ENCODE measurements at regions not wholly inside any gene's neighbourhood (a gene's known extent, or its start where the extent isn't known, plus 50 kb on each side); places are given as distances from the start of the nearest gene placed in this dataset.
"Not testable (repeated sequence)": the region's sequence is repeated elsewhere in the genome, so short reads cannot be mapped to it uniquely, and the experiment has no call there.

DNA sequence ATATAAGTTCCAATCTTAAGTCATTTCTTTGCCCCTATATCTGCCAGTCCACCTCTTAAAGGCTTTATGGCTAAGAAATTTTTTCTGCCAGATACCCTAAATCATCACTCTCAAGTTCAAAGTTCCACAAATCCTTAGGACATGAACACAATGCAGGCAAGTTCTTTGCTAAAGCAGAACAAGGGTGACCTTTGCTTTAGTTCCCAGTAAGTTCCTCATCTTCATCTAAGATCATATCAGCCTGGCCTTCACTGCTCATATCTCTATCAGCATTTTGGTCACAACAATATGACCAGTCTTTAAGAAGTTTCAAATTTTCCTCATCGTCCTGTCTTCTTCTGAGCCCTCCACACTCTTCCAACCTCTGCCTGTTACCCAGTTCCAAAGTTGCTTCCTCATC, 402.2 kb upstream of the RUNX1 start:
- no peak for DNase-seq (ENCODE audit: low read depth in 3 of 3, low spot score in 2 of 3)

DNA sequence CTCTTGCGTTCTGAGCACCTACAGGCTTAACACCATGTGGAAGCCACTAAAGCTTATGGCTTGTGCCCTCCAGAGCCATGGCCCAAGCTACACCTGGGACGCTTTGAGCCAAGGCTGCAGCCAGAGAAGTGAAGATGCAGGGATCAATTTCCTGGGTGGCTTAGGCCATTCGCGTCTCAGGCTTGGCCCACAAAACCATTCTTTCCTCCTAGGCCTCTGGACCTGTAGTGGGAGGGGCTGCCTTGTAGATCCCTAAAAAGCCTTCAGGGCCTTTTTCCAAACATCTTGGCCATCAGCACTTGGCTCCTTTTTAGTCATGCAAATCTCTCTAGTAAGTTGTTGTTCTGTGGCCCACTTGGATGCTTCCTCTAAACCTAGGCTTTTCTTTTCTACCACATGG, 401.7 kb upstream of the RUNX1 start:
- DNase-seq (ENCODE audit: low read depth in 3 of 3, low spot score in 2 of 3): no peak

DNA sequence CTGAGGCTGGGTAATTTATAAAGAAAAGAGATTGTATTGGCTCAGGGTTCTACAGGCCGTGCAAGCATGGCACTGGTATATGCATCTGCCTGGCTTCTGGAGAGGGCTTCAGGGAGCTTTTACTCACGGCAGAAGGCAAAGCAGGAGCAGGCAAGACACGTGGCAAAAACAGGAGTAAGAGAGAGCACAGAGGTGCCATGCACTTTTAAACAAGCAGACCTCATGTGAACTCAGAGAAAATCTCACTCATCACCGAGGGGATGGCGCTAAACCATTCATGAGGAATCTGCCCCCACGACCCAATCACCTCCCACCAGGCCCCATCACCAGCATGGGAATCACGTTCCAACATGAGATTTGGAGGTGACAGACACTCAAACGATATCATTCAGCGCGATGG, 400.7 kb upstream of the RUNX1 start:
- DNase-seq (ENCODE audit: low read depth in 3 of 3, low spot score in 2 of 3): no peak

DNA sequence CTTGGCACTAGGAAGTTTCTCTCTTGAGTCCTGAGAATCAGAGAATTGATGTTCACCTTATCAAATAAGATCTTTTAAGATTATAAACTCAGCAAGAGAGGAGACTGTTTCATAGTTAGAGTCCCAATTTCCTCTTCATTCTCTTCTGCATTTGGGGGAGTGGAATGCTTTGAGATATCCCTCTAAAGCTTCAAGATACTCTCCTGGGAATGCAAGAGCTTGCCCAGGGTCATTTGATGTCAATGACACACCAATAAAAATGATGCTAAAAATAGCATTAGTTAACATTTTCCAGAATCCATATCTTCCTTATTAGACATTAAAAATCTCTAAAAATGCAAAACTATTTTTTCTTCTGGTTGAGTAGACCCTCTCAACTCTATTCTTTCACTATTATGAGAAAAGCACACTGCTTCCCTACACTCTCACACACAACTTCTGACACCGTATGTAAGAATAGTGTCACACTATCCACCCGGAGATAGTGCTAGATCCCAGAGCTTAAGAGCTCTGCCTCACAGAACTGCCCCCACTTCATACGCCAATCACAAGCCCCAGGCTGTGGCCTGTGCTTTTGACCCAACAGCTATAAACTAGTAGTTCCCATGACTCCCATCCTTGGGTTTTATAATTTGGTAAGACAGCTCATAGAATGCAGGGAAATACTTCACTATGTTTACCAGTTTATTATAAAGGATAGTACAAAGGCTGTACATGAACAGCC, 399.9 kb upstream of the RUNX1 start:
- no peak for DNase-seq (ENCODE audit: low read depth in 3 of 3, low spot score in 2 of 3)

DNA sequence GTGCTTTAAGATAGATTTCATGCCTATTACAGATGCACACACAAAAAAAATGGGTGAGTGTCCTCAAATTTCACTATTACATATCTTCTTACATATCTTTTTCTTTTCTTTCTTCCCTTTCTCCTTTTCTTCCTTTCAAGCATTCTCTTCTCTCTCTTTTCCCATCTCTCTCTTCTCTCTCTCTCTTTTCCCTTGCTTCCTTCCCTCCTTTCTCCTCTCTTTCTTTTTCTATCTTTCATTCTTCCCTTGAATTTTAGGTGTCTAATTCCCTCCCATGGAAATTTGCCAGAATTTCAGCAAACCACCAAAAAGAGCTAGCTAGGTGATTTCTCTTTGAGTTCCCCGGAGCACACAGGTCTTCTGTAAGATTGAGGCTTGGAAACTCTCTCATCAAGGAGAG, 395.3 kb upstream of the RUNX1 start:
- DNase-seq (ENCODE audit: low read depth in 3 of 3, low spot score in 2 of 3): no peak

DNA sequence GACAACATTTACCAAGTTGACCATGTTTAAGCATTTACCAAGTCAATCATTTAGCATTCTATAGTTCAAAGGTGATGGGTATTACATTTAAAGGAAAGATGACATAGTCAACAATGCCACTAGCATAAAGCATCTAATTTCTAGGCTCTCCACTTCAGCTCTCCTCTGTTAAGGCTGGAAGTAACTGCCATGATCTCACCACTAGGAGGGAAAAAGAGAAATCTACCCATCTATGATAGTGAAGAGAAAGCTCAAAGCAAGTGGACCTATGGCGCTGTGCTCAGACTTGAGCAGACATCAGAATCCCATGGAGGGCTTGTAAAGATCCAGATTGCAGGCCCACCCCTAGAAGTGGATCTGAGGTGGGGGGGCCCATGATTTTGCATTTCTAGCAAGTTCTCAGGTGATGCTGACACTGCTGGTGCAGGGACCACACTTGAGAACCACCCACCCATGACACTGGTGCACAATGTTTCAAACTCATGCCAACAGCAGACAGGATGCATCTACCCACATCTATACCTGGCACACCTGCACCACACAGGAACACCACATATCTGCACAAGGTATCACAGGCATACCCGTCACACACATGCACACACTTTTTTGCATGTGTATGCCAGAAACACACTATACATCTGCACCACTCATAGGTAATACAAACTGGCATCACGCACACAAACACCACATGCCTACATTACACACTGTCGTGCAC, 392.9 kb upstream of the RUNX1 start:
- no peak for DNase-seq (ENCODE audit: low read depth in 3 of 3, low spot score in 2 of 3)

DNA sequence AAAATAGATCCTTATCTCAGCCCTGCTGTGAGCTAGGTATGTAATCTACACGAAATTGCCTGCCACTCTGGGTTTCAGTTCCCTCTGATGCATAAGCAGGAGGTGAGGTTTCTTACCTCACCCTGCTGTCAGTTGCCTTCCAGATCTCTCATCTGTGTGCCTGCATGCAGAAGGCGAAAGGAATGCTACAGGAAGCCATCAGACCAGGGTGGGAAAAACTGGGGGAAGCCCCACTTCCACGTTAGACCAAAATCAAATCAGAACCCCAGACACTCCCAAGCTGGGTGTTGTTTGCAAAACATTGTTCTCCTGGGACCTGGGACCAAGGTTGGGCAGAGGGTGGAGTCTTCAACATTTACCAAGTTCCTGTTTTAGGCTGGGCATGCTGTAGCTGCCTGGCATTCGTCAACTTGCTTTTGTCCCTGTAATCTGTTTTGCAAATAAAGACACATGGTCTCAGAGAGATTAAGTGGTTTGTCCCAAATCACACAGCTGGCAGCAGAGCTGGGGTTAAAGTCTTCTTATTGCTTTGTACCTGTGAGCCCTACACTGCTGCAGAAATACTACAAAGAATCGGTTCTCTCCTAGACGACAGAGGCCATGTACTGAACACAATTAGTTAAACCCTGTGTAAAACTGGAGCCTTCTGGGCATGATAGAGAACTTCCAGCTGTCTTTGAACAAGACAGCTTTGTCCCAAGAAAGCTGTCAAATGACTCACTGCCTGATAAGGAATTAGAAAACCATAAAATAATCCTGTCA, 389.7 kb upstream of the RUNX1 start:
- DNase-seq (ENCODE audit: low read depth in 3 of 3, low spot score in 2 of 3): no peak

DNA sequence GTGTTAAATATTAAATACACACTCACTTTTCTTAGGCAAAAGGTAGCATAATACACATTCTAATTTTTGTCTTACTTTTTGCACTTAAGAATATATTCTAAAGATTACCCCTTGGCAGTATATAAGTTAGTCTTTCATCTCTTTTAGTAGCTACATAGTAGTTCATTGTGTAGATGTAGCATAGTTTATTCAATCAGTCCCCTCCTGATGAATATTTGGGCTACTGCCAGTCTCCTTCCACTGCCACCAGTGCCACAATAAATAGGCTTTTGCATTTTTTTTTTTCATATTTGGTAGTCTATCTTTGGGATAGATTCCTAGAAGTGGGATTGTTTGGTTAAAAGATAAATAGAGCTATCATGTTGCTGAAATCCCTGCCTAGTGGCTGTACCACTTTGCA, 388.8 kb upstream of the RUNX1 start:
- no peak for DNase-seq (ENCODE audit: low read depth in 3 of 3, low spot score in 2 of 3)

DNA sequence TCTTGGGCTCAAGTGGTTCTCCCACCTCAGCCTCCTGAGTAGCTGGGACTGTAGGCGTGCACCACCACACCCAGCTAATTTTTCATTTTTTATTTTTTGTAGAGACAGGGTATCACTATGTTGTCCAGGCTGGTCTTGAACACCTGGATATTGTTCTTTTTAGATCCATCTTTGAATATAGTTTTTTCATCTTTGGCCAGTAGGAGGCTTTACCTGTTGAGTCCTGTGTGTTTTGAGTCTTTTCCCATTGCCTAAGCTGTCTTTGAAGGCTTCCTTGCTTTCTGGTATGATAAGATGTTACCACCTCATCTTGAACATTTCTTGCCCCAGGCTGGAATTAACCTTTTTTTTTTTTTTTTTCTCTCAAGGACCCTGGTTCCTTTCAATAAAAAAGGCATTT, 387.8 kb upstream of the RUNX1 start:
- no peak for DNase-seq (ENCODE audit: low read depth in 3 of 3, low spot score in 2 of 3)

DNA sequence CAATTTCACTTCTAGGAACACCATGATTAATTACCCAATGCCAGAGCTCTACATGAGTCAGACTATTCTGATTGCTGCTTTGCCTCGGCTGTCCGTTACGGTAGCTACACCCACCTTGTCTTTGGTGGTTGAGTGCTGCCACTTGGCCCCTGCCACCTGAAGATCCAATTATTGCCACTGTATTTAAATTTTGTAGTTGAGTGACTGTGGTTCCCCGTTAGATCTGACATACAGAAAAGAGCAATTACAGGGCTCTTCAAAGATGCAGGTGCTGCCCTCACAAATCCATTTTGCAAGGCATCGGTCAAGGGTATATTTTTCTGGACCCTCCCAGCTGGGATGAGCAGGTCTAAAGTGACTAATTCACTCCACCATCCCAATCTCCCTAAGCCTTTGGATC, 383.5 kb upstream of the RUNX1 start:
- DNase-seq (ENCODE audit: low read depth in 3 of 3, low spot score in 2 of 3): not testable (repeated sequence)

DNA sequence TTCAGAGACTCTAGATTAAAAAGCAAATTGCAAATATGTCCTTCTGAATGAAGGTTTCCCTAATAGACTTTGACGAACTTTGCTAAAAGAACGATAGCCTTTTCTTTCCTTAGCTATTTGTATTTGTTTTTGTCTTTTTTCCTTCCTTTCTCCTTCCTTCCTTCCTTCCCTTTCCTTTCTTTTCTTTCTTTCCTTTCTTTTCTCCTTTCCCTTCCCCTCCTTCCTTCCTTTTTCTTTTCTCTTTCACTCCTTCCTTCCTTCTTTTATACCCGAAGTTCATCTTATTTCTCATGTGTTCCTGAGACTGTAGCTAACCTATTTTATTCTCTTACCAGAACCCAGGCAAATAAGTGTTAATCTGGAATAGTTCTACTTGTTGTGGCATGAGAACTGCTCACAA, 381.2 kb upstream of the RUNX1 start:
- DNase-seq (ENCODE audit: low read depth in 3 of 3, low spot score in 2 of 3): no peak

DNA sequence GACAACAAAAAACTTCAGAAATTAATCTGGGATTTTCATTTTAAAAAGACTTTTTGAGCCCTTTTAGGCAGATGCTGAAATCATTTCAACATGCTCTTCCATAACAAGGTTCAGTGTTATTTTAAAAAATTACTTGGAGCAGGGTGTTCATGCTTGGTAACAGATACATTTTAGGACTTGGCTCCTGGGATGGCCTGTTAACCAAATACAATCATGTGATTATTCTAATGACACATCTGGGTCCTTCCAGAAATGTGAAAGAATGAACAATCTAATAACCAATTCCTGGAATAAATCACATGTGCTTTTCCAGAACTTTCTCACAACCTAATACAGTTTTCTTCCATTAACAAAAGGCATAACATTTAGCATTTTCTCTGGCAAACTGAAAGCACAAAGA, 379.8 kb upstream of the RUNX1 start:
- DNase-seq (ENCODE audit: low read depth in 3 of 3, low spot score in 2 of 3): no peak

DNA sequence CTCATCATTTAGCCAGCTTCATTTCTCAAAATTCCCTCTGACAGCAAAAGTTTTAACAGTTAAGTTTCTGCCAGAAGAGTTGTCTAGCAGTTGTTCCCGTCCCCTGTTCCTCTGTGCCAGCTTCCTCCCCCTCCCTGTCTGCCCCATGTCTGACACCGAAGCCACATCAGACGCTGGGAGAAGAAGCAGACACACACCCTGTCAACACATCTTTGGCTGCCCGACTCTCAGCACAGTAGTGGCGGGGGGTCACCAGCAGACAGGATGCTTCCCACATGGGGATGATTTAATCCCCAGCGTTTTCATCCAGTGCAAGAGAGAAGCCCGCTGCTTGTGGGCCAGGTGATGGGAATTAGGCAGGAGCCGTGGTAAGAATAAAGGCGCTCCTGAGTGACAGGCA, 379.4 kb upstream of the RUNX1 start:
- no peak for DNase-seq (ENCODE audit: low read depth in 3 of 3, low spot score in 2 of 3)

DNA sequence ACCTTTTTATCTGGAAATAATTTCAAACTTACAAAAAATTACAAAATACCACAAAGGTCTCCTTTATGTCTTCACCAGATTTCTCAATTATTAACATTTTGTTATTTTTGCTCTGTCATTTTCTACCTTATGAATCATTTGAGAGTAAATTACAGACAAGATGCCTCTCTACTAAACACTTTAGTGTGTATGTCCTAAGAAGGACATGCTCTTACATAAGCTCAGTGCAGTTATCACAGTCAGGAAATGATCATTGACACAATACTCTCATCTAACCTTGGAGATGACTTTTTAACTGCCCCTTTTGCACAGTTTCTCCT, 378.9 kb upstream of the RUNX1 start:
- no peak for DNase-seq (ENCODE audit: low read depth in 3 of 3, low spot score in 2 of 3)

DNA sequence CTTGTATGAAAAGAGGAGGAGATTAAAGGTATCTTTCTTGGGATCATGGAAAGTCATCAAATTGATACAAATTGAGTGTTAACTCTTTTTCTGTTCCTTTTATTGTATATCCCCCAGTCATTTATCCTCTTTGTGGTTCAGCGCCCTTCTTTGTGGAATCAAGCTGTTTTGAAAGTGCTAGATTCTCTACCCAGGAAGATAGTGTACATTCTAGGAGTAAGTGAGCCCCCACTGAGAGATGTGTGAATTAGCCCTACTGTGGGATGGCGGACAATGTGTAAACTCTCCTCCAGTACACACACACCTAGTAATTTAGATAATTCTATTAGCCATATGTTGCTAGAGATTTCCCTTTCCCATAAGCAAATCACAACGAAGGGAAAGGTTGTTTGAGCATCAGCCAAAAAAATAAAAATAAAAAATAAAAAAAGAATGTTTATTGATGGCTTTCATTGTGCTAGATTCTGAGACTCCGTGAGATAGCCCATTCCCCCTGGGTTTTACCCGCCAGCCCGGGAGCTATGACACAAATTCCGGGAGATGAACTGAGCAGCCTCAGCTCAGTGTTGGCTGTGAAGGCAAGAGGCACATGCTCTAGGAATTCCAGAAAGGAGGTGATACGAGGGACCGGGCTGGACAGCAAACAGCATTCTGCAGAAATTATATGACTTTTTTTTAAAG, 378.4 kb upstream of the RUNX1 start:
- no peak for DNase-seq (ENCODE audit: low read depth in 3 of 3, low spot score in 2 of 3)

DNA sequence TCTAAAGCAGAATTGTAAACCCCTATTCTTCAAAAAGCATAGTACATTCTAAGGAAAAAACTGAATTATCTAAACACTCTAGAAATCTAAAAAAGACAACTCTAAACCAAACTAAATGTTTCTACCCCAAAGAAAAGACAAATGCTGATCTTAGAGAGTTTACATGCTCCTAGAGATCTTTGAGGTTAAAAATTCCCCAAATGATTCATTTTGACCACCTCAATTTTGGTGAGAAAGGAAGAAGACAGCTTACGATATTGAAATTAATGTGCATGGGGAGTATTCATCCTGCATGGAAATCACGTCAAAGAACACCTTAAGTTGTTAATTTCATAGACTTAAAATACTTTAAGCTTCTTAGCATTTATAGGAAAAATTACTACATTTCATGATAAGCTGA, 377.8 kb upstream of the RUNX1 start:
- DNase-seq (ENCODE audit: low read depth in 3 of 3, low spot score in 2 of 3): no peak

DNA sequence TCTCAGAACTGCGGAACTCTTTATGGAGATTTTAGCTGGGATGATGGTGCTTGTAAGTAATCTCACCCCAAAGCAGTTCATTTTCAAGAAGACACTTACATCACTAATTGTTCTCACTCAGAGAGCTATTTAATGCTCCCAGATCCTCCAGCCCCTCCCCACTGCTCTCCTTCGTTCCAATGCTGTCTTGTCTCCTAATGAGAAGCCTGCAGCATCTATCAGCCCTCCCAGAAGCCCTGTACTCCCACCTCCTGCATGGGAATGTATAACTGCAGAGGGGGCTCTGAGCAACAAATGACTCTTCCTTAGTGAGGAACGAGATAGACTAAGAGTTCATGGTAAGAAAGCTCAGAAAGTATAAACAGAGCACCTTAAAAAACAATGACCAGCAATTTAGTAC, 377.4 kb upstream of the RUNX1 start:
- DNase-seq (ENCODE audit: low read depth in 3 of 3, low spot score in 2 of 3): no peak

DNA sequence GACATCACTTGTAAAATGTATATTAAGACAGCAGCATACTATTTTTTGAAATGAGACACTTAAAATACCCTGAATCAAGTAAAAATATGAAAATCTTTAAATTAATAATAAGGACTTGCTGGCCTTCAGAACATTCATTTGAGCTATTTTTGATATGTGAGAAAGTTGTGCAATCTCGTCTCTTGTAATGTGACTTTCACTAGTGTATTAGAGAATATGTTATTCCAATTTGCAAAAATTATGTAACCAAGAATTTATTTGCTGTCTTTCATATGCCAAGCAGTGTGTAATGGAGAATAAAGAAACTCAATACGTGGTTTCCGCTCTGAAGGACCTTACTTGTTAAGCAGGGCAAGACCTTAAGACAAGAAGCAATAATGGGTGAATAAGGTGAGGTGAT, 375.0 kb upstream of the RUNX1 start:
- no peak for DNase-seq (ENCODE audit: low read depth in 3 of 3, low spot score in 2 of 3)

DNA sequence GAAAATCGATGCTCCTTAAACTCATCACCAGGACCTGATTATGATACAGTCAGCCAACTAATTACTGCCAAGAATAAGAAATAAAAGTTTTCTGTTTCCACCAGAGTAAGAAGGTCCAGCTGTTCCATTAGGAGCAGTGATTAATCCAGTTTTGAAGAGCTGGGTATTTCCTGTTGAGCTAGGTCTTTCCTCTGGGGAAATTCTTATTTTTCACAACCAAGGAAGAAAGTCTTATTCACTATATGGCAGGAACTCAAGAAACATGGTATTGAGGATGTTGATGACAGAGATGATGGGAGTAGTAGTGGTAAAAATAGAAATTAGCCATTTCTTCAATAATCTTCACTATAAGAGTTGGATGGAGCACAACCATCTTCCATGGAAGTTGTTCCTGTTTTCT, 374.6 kb upstream of the RUNX1 start:
- DNase-seq (ENCODE audit: low read depth in 3 of 3, low spot score in 2 of 3): no peak

DNA sequence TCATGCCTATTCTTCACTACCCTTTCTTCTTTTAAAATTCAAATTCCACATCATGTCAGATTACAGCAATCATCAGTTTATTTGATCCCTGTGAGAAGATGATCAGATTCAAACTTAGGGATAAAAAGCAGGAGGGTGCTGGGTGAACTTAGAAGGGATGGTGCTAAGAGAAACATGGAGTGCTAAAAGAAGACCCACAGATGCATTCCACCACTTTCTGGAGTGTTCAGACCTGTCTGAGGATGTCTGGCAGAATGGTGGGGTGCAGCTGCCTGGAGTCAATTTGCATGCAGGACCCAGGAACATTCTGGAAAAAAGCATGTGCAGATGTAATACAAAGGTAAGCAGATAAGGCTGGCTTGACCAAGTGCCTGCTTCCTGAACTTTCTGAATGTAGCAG, 372.9 kb upstream of the RUNX1 start:
- DNase-seq (ENCODE audit: low read depth in 3 of 3, low spot score in 2 of 3): no peak

DNA sequence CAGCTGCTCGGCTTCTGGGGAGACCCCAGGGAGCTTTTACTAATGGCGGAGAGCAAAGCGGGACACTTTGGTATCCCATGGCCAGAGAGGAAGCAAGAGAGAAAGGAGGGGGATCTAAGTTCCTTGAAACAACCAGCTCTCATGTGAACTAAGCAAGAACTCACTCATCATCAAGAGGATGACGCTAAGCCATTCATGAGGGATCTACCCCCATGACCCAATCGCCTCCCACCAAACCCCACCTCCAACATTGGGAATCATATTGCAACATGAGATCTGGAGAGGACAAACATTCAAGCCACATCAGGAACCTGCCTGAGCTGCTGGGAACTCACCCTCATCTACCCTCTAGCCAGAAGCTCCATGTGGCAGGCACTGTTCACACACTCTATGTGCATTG, 372.1 kb upstream of the RUNX1 start:
- DNase-seq (ENCODE audit: low read depth in 3 of 3, low spot score in 2 of 3): no peak

DNA sequence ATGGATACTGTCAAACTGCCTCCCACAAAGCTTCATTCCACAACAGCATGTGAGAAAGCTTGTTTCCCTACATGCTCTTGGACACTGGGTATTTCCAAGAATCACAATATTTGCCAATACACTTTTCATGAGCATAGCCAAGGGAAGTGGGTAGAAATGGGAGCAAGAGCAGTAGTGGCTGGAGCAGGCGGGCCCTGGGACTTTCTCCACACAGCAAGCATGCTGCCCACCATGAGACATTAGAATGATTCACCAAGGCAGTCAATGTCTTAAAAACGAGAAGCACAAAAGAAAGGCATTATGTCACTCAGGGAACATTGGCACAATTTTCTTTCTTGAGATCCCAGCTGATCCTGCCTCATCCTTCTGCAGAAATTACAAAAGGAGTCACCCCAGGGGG, 371.6 kb upstream of the RUNX1 start:
- DNase-seq (ENCODE audit: low read depth in 3 of 3, low spot score in 2 of 3): no peak

Data from right renal cortex interstitium (tissue), 3 donors.